K562 (cell line): ENCODE measurements at regions not wholly inside any gene's neighbourhood (a gene's known extent, or its start where the extent isn't known, plus 50 kb on each side); places are given as distances from the start of the nearest gene placed in this dataset.

Source experiments
- CBFA2T3 ChIP-seq: fragments of 450-650 bp; IDR thresholded peaks from 2 replicates; pipeline ENCODE4 v1.6.1; 2017
- FUS ChIP-seq: fragments of 200-400 bp; formaldehyde crosslinking; optimal IDR thresholded peaks from 2 replicates; pipeline ENCODE3; 2017; ENCODE audit warnings: low read depth, low read length
- MTF1 ChIP-seq: fragments of 250-450 bp; sonication (Bioruptor Pico); IDR thresholded peaks from 2 replicates; pipeline ENCODE4 v1.9.0; 2021; ENCODE audit warnings: moderate library complexity, mild to moderate bottlenecking, inconsistent platforms, borderline replicate concordance
- MXD1 ChIP-seq: fragments of 250-450 bp; sonication (Bioruptor Pico); IDR thresholded peaks from 2 replicates; pipeline ENCODE4 v1.8.0; 2021; ENCODE audit warnings: borderline replicate concordance, mild to moderate bottlenecking, moderate library complexity; ENCODE audit not compliant: poor library complexity, severe bottlenecking
- NCOA4 ChIP-seq: fragments of 450-650 bp; IDR thresholded peaks from 2 replicates; pipeline ENCODE4 v1.6.1; 2018; ENCODE audit warnings: mild to moderate bottlenecking; ENCODE audit not compliant: partially characterized antibody
- PHF21A ChIP-seq: fragments of 450-650 bp; IDR thresholded peaks from 2 replicates; pipeline ENCODE4 v1.6.1; 2017; ENCODE audit warnings: low read depth, borderline replicate concordance
- POLR2G ChIP-seq: fragments of 200-400 bp; formaldehyde crosslinking; IDR thresholded peaks from 2 replicates; pipeline ENCODE4 v1.6.1; 2017; ENCODE audit warnings: low read depth, mild to moderate bottlenecking, antibody characterized with exemption, low read length, moderate library complexity
- RERE ChIP-seq: sonication (generic); formaldehyde crosslinking; IDR thresholded peaks from 2 replicates; pipeline ENCODE4 v1.8.0; 2023; ENCODE audit warnings: missing genetic modification reagents, mild to moderate bottlenecking, borderline replicate concordance
- TAF1 ChIP-seq: IDR thresholded peaks from 2 replicates; pipeline ENCODE4 v1.6.1; 2011; ENCODE audit warnings: mild to moderate bottlenecking, low read length, moderate library complexity; ENCODE audit not compliant: insufficient read depth, control insufficient read depth, severe bottlenecking; ENCODE audit errors: extremely low read depth
- WHSC1 ChIP-seq: IDR thresholded peaks from one replicate; pipeline ENCODE4 v1.6.1; 2012; ENCODE audit warnings: low read length, control low read depth, inconsistent platforms
- ZBTB43 ChIP-seq: sonication (generic); formaldehyde crosslinking; IDR thresholded peaks from 2 replicates; pipeline ENCODE4 v1.8.0; 2023; ENCODE audit warnings: mild to moderate bottlenecking, missing genetic modification reagents
- ZNF232 ChIP-seq: sonication (generic); formaldehyde crosslinking; IDR thresholded peaks from 2 replicates; pipeline ENCODE4 v1.8.0; 2022; ENCODE audit warnings: mild to moderate bottlenecking, missing genetic modification reagents
- ZNF444 ChIP-seq: fragments of 250-450 bp; sonication (Bioruptor Pico); IDR thresholded peaks from 2 replicates; pipeline ENCODE4 v1.4.0; 2020; ENCODE audit warnings: mild to moderate bottlenecking, moderate library complexity
- ZNF699 ChIP-seq: fragments of 250-450 bp; sonication (Bioruptor Pico); IDR thresholded peaks from 2 replicates; pipeline ENCODE4 v1.8.0; 2021; ENCODE audit warnings: mild to moderate bottlenecking, moderate library complexity; ENCODE audit not compliant: insufficient replicate concordance

GRCh38 chr6:100216760-100217159 is 222.7 kb upstream of the MCHR2 start (continued):
- TF ChIP-seq RERE (CRISPR knock-in tag) (no peak), ZBTB43 (CRISPR knock-in tag) (no peak), NCOA4 (no peak), MXD1 (CRISPR knock-in tag) (no peak), ZNF232 (CRISPR knock-in tag) (no peak), CBFA2T3 (no peak), FUS (no peak), TAF1 (no peak), POLR2G (no peak), ZNF699 (no peak), MTF1 (CRISPR knock-in tag) (no peak), PHF21A (no peak), WHSC1 (no peak), ZNF444 (CRISPR knock-in tag) (no peak)
